Left renal cortex interstitium (tissue), 4 donors: ENCODE measurements at regions not wholly inside any gene's neighbourhood (a gene's known extent, or its start where the extent isn't known, plus 50 kb on each side); places are given as distances from the start of the nearest gene placed in this dataset.
"Not testable (repeated sequence)": the region's sequence is repeated elsewhere in the genome, so short reads cannot be mapped to it uniquely, and the experiment has no call there.

ENCODE experiments used
- DNase-seq, 4 donors: peaks; one replicate each; pipeline ENCODE4 v3.0.0-alpha.2; 2013; ENCODE audit warnings: low read depth in 4 of 4, low spot score in 2 of 4, missing footprints in 1 of 4

GRCh38 chr5:32534041-32534440 lies 51.3 kb upstream of the SUB1 start:
- DNase-seq = no peak

GRCh38 chr5:32531885-32532520 lies 53.4 kb upstream of the SUB1 start:
- DNase-seq = no peak

GRCh38 chr5:32527321-32527720 lies 58.0 kb upstream of the SUB1 start:
- DNase-seq = not testable (repeated sequence)

- no peak for DNase-seq
Observed at GRCh38 chr5:32526810-32527209, 58.5 kb upstream of the SUB1 start.

GRCh38 chr5:32523625-32524024 lies 61.7 kb upstream of the SUB1 start:
- no peak for DNase-seq

GRCh38 chr5:32522429-32523143 lies 62.8 kb upstream of the SUB1 start:
- DNase-seq = no peak

GRCh38 chr5:32521481-32521880 lies 63.9 kb upstream of the SUB1 start:
- no peak for DNase-seq

- DNase-seq = no peak
Observed at GRCh38 chr5:32520972-32521371, 64.4 kb upstream of the SUB1 start.

- no peak for DNase-seq
Observed at GRCh38 chr5:32520356-32520755, 65.0 kb upstream of the SUB1 start.

GRCh38 chr5:32519508-32519907 lies 65.8 kb upstream of the SUB1 start:
- DNase-seq = no peak

GRCh38 chr5:32514806-32515205 lies 70.3 kb upstream of the ZFR start:
- no peak for DNase-seq

GRCh38 chr5:32512926-32513325 lies 68.4 kb upstream of the ZFR start:
- DNase-seq = no peak

GRCh38 chr5:32511776-32512374 lies 67.3 kb upstream of the ZFR start:
- no peak for DNase-seq

GRCh38 chr5:32510860-32511259 lies 66.3 kb upstream of the ZFR start:
- DNase-seq = no peak

- no peak for DNase-seq
Observed at GRCh38 chr5:32508806-32509805, 64.6 kb upstream of the ZFR start.

- DNase-seq = no peak
Observed at GRCh38 chr5:32507738-32508434, 63.3 kb upstream of the ZFR start.

- DNase-seq = no peak
Observed at GRCh38 chr5:32506799-32507198, 62.3 kb upstream of the ZFR start.

- DNase-seq = no peak
Observed at GRCh38 chr5:32506201-32506661, 61.7 kb upstream of the ZFR start.

- no peak for DNase-seq
Observed at GRCh38 chr5:32505756-32506155, 61.2 kb upstream of the ZFR start.

- DNase-seq = peak in 2 of 4 donors; percentile 64 to 85
Observed at GRCh38 chr5:32504989-32505596, 60.6 kb upstream of the ZFR start.
